Prostate gland (tissue), 2 donors: ENCODE measurements at regions not wholly inside any gene's neighbourhood (a gene's known extent, or its start where the extent isn't known, plus 50 kb on each side); places are given as distances from the start of the nearest gene placed in this dataset.

ENCODE experiments used
- POLR2AphosphoS5 ChIP-seq: sonication (generic); formaldehyde crosslinking; IDR thresholded peaks from one replicate; pipeline ENCODE4 v1.6.1; 2017; ENCODE audit warnings: antibody characterized with exemption
- TF ChIP-seq, protein P1 (sequence below), 4 experiments: fragments of 200-600 bp in 2 of 4; fragments of 450-650 bp in 2 of 4; sonication (generic) in 2 of 4; IDR thresholded peaks; 1 replicate in 3 of 4; 2 replicates in 1 of 4; pipeline ENCODE4 v1.5.1; 2016 to 2019; ENCODE audit warnings: antibody characterized with exemption in 4 of 4, mild to moderate bottlenecking in 2 of 4, moderate library complexity in 2 of 4

DNA sequence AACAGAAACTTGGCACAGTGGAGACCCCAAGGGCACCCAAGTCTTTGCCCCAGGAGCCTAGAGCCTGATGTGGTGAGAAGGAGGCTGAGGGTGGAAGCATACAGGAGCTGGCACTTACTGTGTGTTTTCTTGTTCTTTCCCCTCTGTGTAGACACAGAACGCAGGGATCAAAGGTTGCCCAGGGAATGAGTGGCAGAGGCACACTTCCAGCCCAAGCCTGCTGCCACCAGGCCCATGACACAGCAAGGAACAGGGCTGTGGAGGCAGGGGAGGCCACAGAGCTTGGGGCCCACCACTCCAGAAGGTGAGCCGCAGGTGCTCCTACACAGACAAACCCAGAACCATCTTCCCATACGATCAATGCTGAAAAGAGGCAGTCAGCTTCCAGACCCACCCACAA lies 73.9 kb upstream of the S1PR3 start:
- TF ChIP-seq, protein P1, sequence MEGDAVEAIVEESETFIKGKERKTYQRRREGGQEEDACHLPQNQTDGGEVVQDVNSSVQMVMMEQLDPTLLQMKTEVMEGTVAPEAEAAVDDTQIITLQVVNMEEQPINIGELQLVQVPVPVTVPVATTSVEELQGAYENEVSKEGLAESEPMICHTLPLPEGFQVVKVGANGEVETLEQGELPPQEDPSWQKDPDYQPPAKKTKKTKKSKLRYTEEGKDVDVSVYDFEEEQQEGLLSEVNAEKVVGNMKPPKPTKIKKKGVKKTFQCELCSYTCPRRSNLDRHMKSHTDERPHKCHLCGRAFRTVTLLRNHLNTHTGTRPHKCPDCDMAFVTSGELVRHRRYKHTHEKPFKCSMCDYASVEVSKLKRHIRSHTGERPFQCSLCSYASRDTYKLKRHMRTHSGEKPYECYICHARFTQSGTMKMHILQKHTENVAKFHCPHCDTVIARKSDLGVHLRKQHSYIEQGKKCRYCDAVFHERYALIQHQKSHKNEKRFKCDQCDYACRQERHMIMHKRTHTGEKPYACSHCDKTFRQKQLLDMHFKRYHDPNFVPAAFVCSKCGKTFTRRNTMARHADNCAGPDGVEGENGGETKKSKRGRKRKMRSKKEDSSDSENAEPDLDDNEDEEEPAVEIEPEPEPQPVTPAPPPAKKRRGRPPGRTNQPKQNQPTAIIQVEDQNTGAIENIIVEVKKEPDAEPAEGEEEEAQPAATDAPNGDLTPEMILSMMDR (IDR thresholded peaks at IDR 0.05) = no peak
- TF ChIP-seq POLR2AphosphoS5 = no peak
